HepG2 (cell line): ENCODE measurements at regions not wholly inside any gene's neighbourhood (a gene's known extent, or its start where the extent isn't known, plus 50 kb on each side); places are given as distances from the start of the nearest gene placed in this dataset.
A peak's percentile ranks its signal among the peaks of the same experiment; 100 is the strongest.

ENCODE experiments used
- ATAC-seq: fragments of 200-7000 bp; cut with Tn5 transposase; 3 replicates; pipeline ENCODE4 v1.9.1; 2020; ENCODE audit warnings: mild to moderate bottlenecking, moderate library complexity
- BruUV-seq: library from RNA; stranded (reverse); fragments of 400-500 nt; replicated peaks from 2 replicates; lab custom pipeline; 2021; lab: Mats Ljungman, UMichigan
- CTCF ChIA-PET: fragments of 300-600 bp; formaldehyde crosslinking; extraction: SDS; loops from one replicate; lab custom pipeline; 2021; ENCODE audit warnings: low total read pairs, inconsistent platforms, low intra/inter-chr PET ratio; lab: Yijun Ruan, JAX
- POLR2A ChIA-PET: fragments of 350-600 bp; sonication (Branson Sonifier 250); formaldehyde crosslinking; loops from one replicate; lab custom pipeline; 2020; ENCODE audit warnings: antibody characterized with exemption, inconsistent platforms; lab: Yijun Ruan, JAX
- DNase-seq: peaks from one replicate; pipeline ENCODE4 v3.0.0-alpha.2; 2015; ENCODE audit warnings: low spot score
- FAIRE-seq: peaks from 3 replicates; lab custom pipeline; 2011; peaks lifted over from hg19 to GRCh38; lab: Jason Lieb, UNC
- H2AFZ ChIP-seq: one replicate; pipeline ENCODE4 v1.6.1; 2011; ENCODE audit warnings: low read length, inconsistent platforms
- H3K27ac ChIP-seq: fragments of 300-600 bp; 3 replicates; pipeline ENCODE4 v1.8.0; 2011; ENCODE audit warnings: mixed run types, mild to moderate bottlenecking, mixed read lengths, low read length, inconsistent platforms; ENCODE audit not compliant: insufficient read depth; ENCODE audit errors: extremely low read length
- H3K27me3 ChIP-seq, 2 experiments: fragments of 200-600 bp in 1 of 2; 2 replicates in 1 of 2; 3 replicates in 1 of 2; pipeline versions ENCODE4 v1.6.0 to v1.8.0; 2011; ENCODE audit warnings: low read length in 2 of 2, mild to moderate bottlenecking in 2 of 2, moderate library complexity in 2 of 2, inconsistent platforms in 1 of 2; ENCODE audit not compliant: insufficient read depth in 2 of 2, control insufficient read depth in 1 of 2
- H3K36me3 ChIP-seq, 2 experiments: fragments of 200-600 bp in 1 of 2; replicated peaks in 1 of 2; 2 replicates in 1 of 2; 3 replicates in 1 of 2; pipeline versions ENCODE4 v1.5.1 to v1.8.0; 2011; ENCODE audit warnings: low read length in 2 of 2, inconsistent platforms in 1 of 2; ENCODE audit not compliant: insufficient read depth in 2 of 2, control insufficient read depth in 1 of 2
- H3K4me1 ChIP-seq: 2 replicates; pipeline ENCODE4 v1.5.1; 2012; ENCODE audit warnings: low read length, inconsistent platforms; ENCODE audit not compliant: insufficient read depth
- H3K4me2 ChIP-seq: 2 replicates; pipeline ENCODE4 v1.6.0; 2011; ENCODE audit warnings: low read depth, low read length, inconsistent platforms
- H3K4me3 ChIP-seq, 3 experiments: fragments of 200-600 bp in 1 of 3; sonication (generic), shearing (Covaris generic) in 1 of 3; replicated peaks in 1 of 3; 2 replicates each; pipeline ENCODE4 v1.5.1; 2011 to 2016; ENCODE audit warnings: low read length in 3 of 3, inconsistent platforms in 2 of 3, low read depth in 2 of 3, mild to moderate bottlenecking in 2 of 3, control low read depth in 1 of 3, mixed read lengths in 1 of 3; ENCODE audit not compliant: insufficient read depth in 1 of 3
- H3K79me2 ChIP-seq: one replicate; pipeline ENCODE4 v1.6.1; 2011; ENCODE audit warnings: low read length, inconsistent platforms; ENCODE audit not compliant: insufficient read depth
- H3K9ac ChIP-seq: 2 replicates; pipeline ENCODE4 v1.6.0; 2011; ENCODE audit warnings: mild to moderate bottlenecking, low read depth, low read length, inconsistent platforms; ENCODE audit not compliant: insufficient read depth
- H3K9me3 ChIP-seq: 2 replicates; pipeline ENCODE4 v1.5.1; 2012; ENCODE audit warnings: mild to moderate bottlenecking, low read length
- H4K20me1 ChIP-seq: 2 replicates; pipeline ENCODE4 v1.6.0; 2011; ENCODE audit warnings: inconsistent platforms, mild to moderate bottlenecking, low read length, moderate library complexity; ENCODE audit not compliant: insufficient read depth
- ATF2 ChIP-seq: sonication (generic); formaldehyde crosslinking; IDR thresholded peaks from 2 replicates; pipeline ENCODE4 v1.4.0; 2020; ENCODE audit warnings: missing genetic modification reagents
- CC2D1A ChIP-seq: sonication (generic); formaldehyde crosslinking; IDR thresholded peaks from 2 replicates; pipeline ENCODE4 v1.8.1; 2023; ENCODE audit warnings: mild to moderate bottlenecking, missing genetic modification reagents
- CCAR2 ChIP-seq: fragments of 200-400 bp; formaldehyde crosslinking; optimal IDR thresholded peaks from 2 replicates; pipeline ENCODE3; 2018; ENCODE audit warnings: low read depth, mild to moderate bottlenecking, low read length, moderate library complexity
- CCDC6 ChIP-seq: sonication (generic); formaldehyde crosslinking; IDR thresholded peaks from 2 replicates; pipeline ENCODE4 v1.8.1; 2022; ENCODE audit warnings: mild to moderate bottlenecking, missing genetic modification reagents, moderate library complexity
- EED ChIP-seq: sonication (generic); formaldehyde crosslinking; IDR thresholded peaks from 2 replicates; pipeline ENCODE4 v1.5.0; 2020; ENCODE audit warnings: mild to moderate bottlenecking, missing genetic modification reagents
- ETV6 ChIP-seq: sonication (generic); formaldehyde crosslinking; conservative IDR thresholded peaks from 2 replicates; pipeline ENCODE4 v1.4.0; 2020; ENCODE audit warnings: missing genetic modification reagents
- GATA4 ChIP-seq: sonication (generic); IDR thresholded peaks from 2 replicates; pipeline ENCODE4 v1.6.1; 2016; ENCODE audit warnings: antibody characterized with exemption, low read depth, borderline replicate concordance
- MAFK ChIP-seq, 2 experiments: IDR thresholded peaks in 1 of 2; conservative IDR thresholded peaks in 1 of 2; 2 replicates each; pipeline ENCODE4 v1.6.1; 2011; ENCODE audit warnings: improper control_type of control experiment in 2 of 2, low read length in 2 of 2
- PHB2 ChIP-seq: fragments of 450-650 bp; IDR thresholded peaks from 2 replicates; pipeline ENCODE4 v1.6.1; 2018; ENCODE audit not compliant: partially characterized antibody
- RARG ChIP-seq: sonication (generic); formaldehyde crosslinking; IDR thresholded peaks from 2 replicates; pipeline ENCODE4 v1.4.0; 2020; ENCODE audit warnings: low read depth, mild to moderate bottlenecking, missing genetic modification reagents
- RBM39 ChIP-seq: fragments of 200-400 bp; formaldehyde crosslinking; IDR thresholded peaks from one replicate; pipeline ENCODE4 v1.6.1; 2018; ENCODE audit warnings: antibody characterized with exemption, mild to moderate bottlenecking, low read depth, low read length; ENCODE audit not compliant: poor library complexity, severe bottlenecking
- SMAD3 ChIP-seq: sonication (generic); formaldehyde crosslinking; IDR thresholded peaks from 2 replicates; pipeline ENCODE4 v1.4.0; 2020; ENCODE audit warnings: missing genetic modification reagents
- YEATS4 ChIP-seq: sonication (generic); formaldehyde crosslinking; IDR thresholded peaks from 2 replicates; pipeline ENCODE4 v1.4.0; 2020; ENCODE audit warnings: missing genetic modification reagents, borderline replicate concordance
- ZBTB26 ChIP-seq: IDR thresholded peaks from 2 replicates; pipeline ENCODE4 v1.6.1; 2016; ENCODE audit warnings: missing compliant biosample characterization, missing genetic modification reagents, borderline replicate concordance
- ZC3H4 ChIP-seq: sonication (generic); formaldehyde crosslinking; IDR thresholded peaks from 2 replicates; pipeline ENCODE4 v1.4.0; 2020; ENCODE audit warnings: missing genetic modification reagents, borderline replicate concordance
- ZIK1 ChIP-seq: sonication (generic); formaldehyde crosslinking; IDR thresholded peaks from 2 replicates; pipeline ENCODE4 v1.5.0; 2020; ENCODE audit warnings: mild to moderate bottlenecking, low read depth, missing genetic modification reagents, borderline replicate concordance
- ZMYM3 ChIP-seq: sonication (generic); formaldehyde crosslinking; IDR thresholded peaks from 2 replicates; pipeline ENCODE4 v1.5.1; 2020; ENCODE audit warnings: mild to moderate bottlenecking, missing genetic modification reagents
- ZNF260 ChIP-seq: sonication (generic); formaldehyde crosslinking; IDR thresholded peaks from 2 replicates; pipeline ENCODE4 v1.4.0; 2020; ENCODE audit warnings: missing genetic modification reagents, low read depth, mild to moderate bottlenecking, borderline replicate concordance
- ZNF275 ChIP-seq: sonication (generic); formaldehyde crosslinking; IDR thresholded peaks from 2 replicates; pipeline ENCODE4 v1.8.0; 2022; ENCODE audit warnings: missing genetic modification reagents, mild to moderate bottlenecking, inconsistent platforms, borderline replicate concordance
- ZNF580 ChIP-seq: IDR thresholded peaks from 2 replicates; pipeline ENCODE4 v1.6.1; 2016; ENCODE audit warnings: low read depth, borderline replicate concordance
- WGBS: methylation state at CpG from one replicate; pipeline ENCODE4 v1.1.6; 2017; ENCODE audit warnings: low lambda C conversion rate; 5-methylcytosine and 5-hydroxymethylcytosine counted together
- in situ Hi-C: cut with HindIII; loops from 2 replicates; pipeline ENCODE4 v1.10.0; 2017; ENCODE audit warnings: low pct_unique_long_range_greater_than_20kb; ENCODE audit not compliant: extremely low pct_ligation_motif_present
- intact Hi-C: fragments of 100-400 bp; cut with micrococcal nuclease; formaldehyde crosslinking; loops from one replicate; pipeline ENCODE4 v1.10.0; 2022; ENCODE audit not compliant: unreplicated experiment

- TF ChIP-seq ZMYM3 (CRISPR knock-in tag) (no peak), SMAD3 (CRISPR knock-in tag) (no peak), ZC3H4 (CRISPR knock-in tag) (no peak), CCDC6 (CRISPR knock-in tag) (no peak)
These were observed 139.9 kb upstream of the CDYL start (continued) for GRCh38 chr6:4636191-4636880.

GRCh38 chr6:4635666-4636065, 140.5 kb upstream of the CDYL start:
- peak; percentile 23 for FAIRE-seq
- DNase-seq = no peak
- H3K36me3 ChIP-seq = no peaks in the 10 kb centered on the region
- H3K9ac ChIP-seq = no peak overlapping the region
- in situ Hi-C loops (no loop called here), intact Hi-C loops (no loop called here)
- H3K79me2 ChIP-seq = no peaks in the 10 kb centered on the region
- H3K9me3 ChIP-seq = no peaks in the 10 kb centered on the region
- no peaks in the 10 kb centered on the region for H3K4me1 ChIP-seq
- H2AFZ ChIP-seq = no peak overlapping the region
- ChIA-PET POLR2A (no interaction called here), CTCF (no interaction called here)
- no peak overlapping the region for H3K27ac ChIP-seq
- WGBS = 2% methylated on average over 5 of the region's 5 CpGs
- H4K20me1 ChIP-seq = no peaks in the 10 kb centered on the region
- no peak for ATAC-seq
- H3K27me3 ChIP-seq = peaks cover 0 to 3% of the 10 kb centered on the region in 2 experiments; a peak in 1 of 5 replicates
- H3K4me2 ChIP-seq = no peak overlapping the region
- no TSS peak for BruUV-seq
- no peak overlapping the region for H3K4me3 ChIP-seq
- TF ChIP-seq MAFK (conservative IDR thresholded peaks at IDR 0.05 in 1 of 2, IDR thresholded peaks at IDR 0.05 in 1 of 2; ENCODE audit: low read length in 2 of 2) = no peak
- TF ChIP-seq PHB2 = no peak
- no peak for TF ChIP-seq GATA4
- no peak for TF ChIP-seq ZNF260 (CRISPR knock-in tag)
- no peak for TF ChIP-seq ZNF275 (CRISPR knock-in tag)
- no peak for TF ChIP-seq ETV6 (CRISPR knock-in tag)
- TF ChIP-seq ATF2 (CRISPR knock-in tag) = no peak
- TF ChIP-seq EED = no peak
- TF ChIP-seq ZIK1 (CRISPR knock-in tag) = no peak
- TF ChIP-seq CC2D1A (CRISPR knock-in tag) = no peak
- no peak for TF ChIP-seq ZNF580
- no peak for TF ChIP-seq ZBTB26
- no peak for TF ChIP-seq RARG (CRISPR knock-in tag)
- no peak for TF ChIP-seq CCAR2
- TF ChIP-seq RBM39 = no peak
- no peak for TF ChIP-seq YEATS4 (CRISPR knock-in tag)
